ENCODE measurements at regions not wholly inside any gene's neighbourhood (a gene's known extent, or its start where the extent isn't known, plus 50 kb on each side); places are given as distances from the start of the nearest gene placed in this dataset.

GRCh38 chr15:98518823-98519561 is 129.3 kb upstream of the IGF1R start:
- TF ChIP-seq CTCF (IDR thresholded peaks at IDR 0.05; ENCODE audit: low read depth, low read length) (peak; percentile 78), MAX (IDR thresholded peaks at IDR 0.05; ENCODE audit: low read depth, low read length) (peak; percentile 45; the same call in 1 of the 2 replicates), POLR2A (IDR thresholded peaks at IDR 0.05; ENCODE audit: extremely low read depth, insufficient read length) (no peak)

Data from NB4 (cell line).